ENCODE measurements at regions not wholly inside any gene's neighbourhood (a gene's known extent, or its start where the extent isn't known, plus 50 kb on each side); places are given as distances from the start of the nearest gene placed in this dataset.

- no peaks in the 10 kb centered on the region for H3K27me3 ChIP-seq (ENCODE audit: control insufficient read depth, insufficient read depth, low read length)
- no peak overlapping the region for H3K4me3 ChIP-seq (ENCODE audit: insufficient read depth, low read depth, low read length)
- no peaks in the 10 kb centered on the region for H3K36me3 ChIP-seq (replicated peaks; ENCODE audit: control insufficient read depth, insufficient read depth, low read length)
- DNase-seq, result no peak
These were observed 92.8 kb upstream of the DCBLD2 start for GRCh38 chr3:98994128-98994762.

GRCh38 chr3:98991393-98991792 lies 89.9 kb upstream of the DCBLD2 start:
- no peak for DNase-seq
- Histone ChIP-seq H3K36me3 (replicated peaks; ENCODE audit: control insufficient read depth, insufficient read depth, low read length) (no peaks in the 10 kb centered on the region), H3K4me3 (ENCODE audit: insufficient read depth, low read depth, low read length) (no peak overlapping the region), H3K27me3 (ENCODE audit: control insufficient read depth, insufficient read depth, low read length) (no peaks in the 10 kb centered on the region)

- no peak for DNase-seq
- Histone ChIP-seq H3K4me3 (ENCODE audit: insufficient read depth, low read depth, low read length) (no peak overlapping the region), H3K27me3 (ENCODE audit: control insufficient read depth, insufficient read depth, low read length) (no peaks in the 10 kb centered on the region), H3K36me3 (replicated peaks; ENCODE audit: control insufficient read depth, insufficient read depth, low read length) (no peaks in the 10 kb centered on the region)
These were observed 89.2 kb upstream of the DCBLD2 start for GRCh38 chr3:98990657-98991056.

DNA sequence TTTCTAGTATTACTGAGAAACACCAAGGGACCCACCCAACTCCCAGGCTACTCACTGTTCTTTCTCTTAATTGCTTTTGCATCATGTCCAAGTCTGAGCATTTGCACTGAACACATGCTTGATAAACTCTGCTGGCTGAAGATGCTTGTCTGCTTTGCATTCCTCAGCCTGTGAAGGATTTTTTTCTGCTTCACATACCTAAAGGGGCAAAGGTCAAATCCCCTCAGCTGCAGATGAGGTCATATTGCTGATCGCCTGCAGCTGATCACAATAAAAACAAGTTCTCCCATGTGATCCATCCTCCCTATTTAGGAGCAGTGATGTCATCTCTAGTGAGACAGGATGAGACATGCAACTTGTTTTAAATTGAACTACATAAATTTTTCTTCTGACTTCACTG lies 84.6 kb upstream of the DCBLD2 start:
- DNase-seq, result peak; percentile 24
- Histone ChIP-seq H3K4me3 (ENCODE audit: insufficient read depth, low read depth, low read length) (no peak overlapping the region), H3K36me3 (replicated peaks; ENCODE audit: control insufficient read depth, insufficient read depth, low read length) (no peaks in the 10 kb centered on the region), H3K27me3 (ENCODE audit: control insufficient read depth, insufficient read depth, low read length) (no peaks in the 10 kb centered on the region)

GRCh38 chr3:98985431-98985830 lies 83.9 kb upstream of the DCBLD2 start:
- H3K4me3 ChIP-seq (ENCODE audit: insufficient read depth, low read depth, low read length), result no peak overlapping the region
- no peak for DNase-seq
- H3K36me3 ChIP-seq (replicated peaks; ENCODE audit: control insufficient read depth, insufficient read depth, low read length), result no peaks in the 10 kb centered on the region
- H3K27me3 ChIP-seq (ENCODE audit: control insufficient read depth, insufficient read depth, low read length), result no peaks in the 10 kb centered on the region

- H3K4me3 ChIP-seq (ENCODE audit: insufficient read depth, low read depth, low read length), result no peak overlapping the region
- DNase-seq, result no peak
- H3K27me3 ChIP-seq (ENCODE audit: control insufficient read depth, insufficient read depth, low read length), result no peaks in the 10 kb centered on the region
- H3K36me3 ChIP-seq (replicated peaks; ENCODE audit: control insufficient read depth, insufficient read depth, low read length), result no peaks in the 10 kb centered on the region
These were observed 82.5 kb upstream of the DCBLD2 start for GRCh38 chr3:98984024-98984423.

DNA sequence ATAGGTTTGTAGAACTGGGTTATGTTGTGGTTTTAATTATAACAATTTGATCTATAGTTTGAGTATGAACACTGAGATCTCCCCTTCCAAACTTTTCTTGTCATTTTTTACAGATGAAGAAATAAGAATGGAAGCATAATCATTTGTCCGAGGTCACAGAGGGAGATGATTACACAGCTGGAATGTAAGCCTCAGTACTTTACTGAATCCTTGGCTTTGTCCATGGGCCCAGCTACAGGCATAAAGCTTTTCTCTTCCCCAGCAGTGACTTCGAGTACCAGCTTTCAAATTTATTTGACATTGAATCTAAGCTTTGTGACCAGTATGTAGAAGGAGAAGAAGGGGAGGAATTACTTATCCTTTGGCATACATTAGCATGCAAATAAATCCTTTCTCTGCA lies 80.9 kb upstream of the DCBLD2 start:
- Histone ChIP-seq H3K36me3 (replicated peaks; ENCODE audit: control insufficient read depth, insufficient read depth, low read length) (no peaks in the 10 kb centered on the region), H3K4me3 (ENCODE audit: insufficient read depth, low read depth, low read length) (no peak overlapping the region), H3K27me3 (ENCODE audit: control insufficient read depth, insufficient read depth, low read length) (no peaks in the 10 kb centered on the region)
- no peak for DNase-seq

- no peaks in the 10 kb centered on the region for H3K27me3 ChIP-seq (ENCODE audit: control insufficient read depth, insufficient read depth, low read length)
- no peak for DNase-seq
- no peaks in the 10 kb centered on the region for H3K36me3 ChIP-seq (replicated peaks; ENCODE audit: control insufficient read depth, insufficient read depth, low read length)
- no peak overlapping the region for H3K4me3 ChIP-seq (ENCODE audit: insufficient read depth, low read depth, low read length)
These were observed 79.6 kb upstream of the DCBLD2 start for GRCh38 chr3:98980915-98981596.

DNA sequence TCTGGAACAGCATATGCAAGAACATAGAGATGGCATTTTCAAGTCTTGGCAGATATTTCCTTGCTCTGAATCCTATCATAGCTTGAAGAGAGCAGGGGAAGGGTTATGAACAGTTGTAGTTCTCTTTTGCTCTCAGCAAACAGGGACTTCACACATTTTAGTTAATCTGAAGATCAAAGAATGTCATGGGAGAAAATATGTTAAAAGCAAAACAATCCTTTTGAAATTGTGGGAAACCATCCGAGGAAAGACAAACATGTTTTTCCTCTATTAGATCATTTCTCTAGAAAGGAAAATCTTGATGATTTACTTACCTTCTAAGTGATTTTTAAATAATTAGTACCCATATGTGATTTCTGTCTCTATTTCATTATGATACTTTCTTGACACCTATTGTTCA lies 77.8 kb upstream of the DCBLD2 start:
- no peak for DNase-seq
- no peak overlapping the region for H3K4me3 ChIP-seq (ENCODE audit: insufficient read depth, low read depth, low read length)
- H3K27me3 ChIP-seq (ENCODE audit: control insufficient read depth, insufficient read depth, low read length), result no peaks in the 10 kb centered on the region
- no peaks in the 10 kb centered on the region for H3K36me3 ChIP-seq (replicated peaks; ENCODE audit: control insufficient read depth, insufficient read depth, low read length)

- no peaks in the 10 kb centered on the region for H3K36me3 ChIP-seq (replicated peaks; ENCODE audit: control insufficient read depth, insufficient read depth, low read length)
- DNase-seq, result no peak
These were observed 76.7 kb upstream of the DCBLD2 start for GRCh38 chr3:98978068-98978811.

DNA sequence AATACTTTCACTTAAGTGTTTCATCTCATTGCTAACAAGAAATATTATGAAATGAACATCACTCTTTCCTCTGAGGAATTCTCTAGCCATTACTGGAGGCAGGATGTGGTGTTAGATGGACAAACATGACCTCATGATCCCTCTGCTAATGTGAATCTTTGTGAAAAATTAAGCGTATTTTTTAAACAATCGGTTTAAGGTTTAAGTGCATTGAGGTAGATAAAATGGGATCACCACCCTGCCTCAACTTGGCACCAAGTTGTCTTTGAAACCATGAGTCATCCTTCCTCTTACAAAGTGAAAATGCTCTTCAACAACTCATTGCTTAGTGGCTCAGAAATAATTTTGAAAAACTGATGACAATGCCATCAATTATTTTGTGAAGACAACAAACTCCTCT lies 76.0 kb upstream of the DCBLD2 start:
- H3K36me3 ChIP-seq (replicated peaks; ENCODE audit: control insufficient read depth, insufficient read depth, low read length), result no peaks in the 10 kb centered on the region
- no peaks in the 10 kb centered on the region for H3K27me3 ChIP-seq (ENCODE audit: control insufficient read depth, insufficient read depth, low read length)
- DNase-seq, result no peak
- no peak overlapping the region for H3K4me3 ChIP-seq (ENCODE audit: insufficient read depth, low read depth, low read length)

More at GRCh38 chr3:98978068-98978811, 76.7 kb upstream of the DCBLD2 start:
- no peak overlapping the region for H3K4me3 ChIP-seq (ENCODE audit: insufficient read depth, low read depth, low read length)
- no peaks in the 10 kb centered on the region for H3K27me3 ChIP-seq (ENCODE audit: control insufficient read depth, insufficient read depth, low read length)

- Histone ChIP-seq H3K4me3 (ENCODE audit: insufficient read depth, low read depth, low read length) (no peak overlapping the region), H3K36me3 (replicated peaks; ENCODE audit: control insufficient read depth, insufficient read depth, low read length) (no peaks in the 10 kb centered on the region), H3K27me3 (ENCODE audit: control insufficient read depth, insufficient read depth, low read length) (no peaks in the 10 kb centered on the region)
- DNase-seq, result no peak
These were observed 72.9 kb upstream of the DCBLD2 start for GRCh38 chr3:98974442-98974841.

DNA sequence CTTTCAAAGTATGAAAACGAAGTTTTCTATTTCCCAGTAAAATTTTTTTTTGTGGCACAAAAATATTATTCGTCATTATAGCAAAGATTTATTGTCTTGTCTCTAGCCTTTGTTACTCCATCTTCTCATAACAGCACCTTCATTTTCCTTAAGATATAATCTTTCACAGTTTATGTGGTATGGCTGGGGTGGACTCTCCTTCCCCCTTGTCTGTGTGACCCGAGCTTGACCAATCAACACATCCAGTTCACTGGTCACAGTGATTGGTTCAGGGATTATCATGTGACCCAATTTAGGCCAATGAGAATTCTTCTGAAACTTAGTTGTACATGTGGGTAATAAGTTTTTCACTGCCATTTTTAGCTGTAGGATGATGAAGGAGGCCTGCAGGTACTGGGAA lies 71.2 kb upstream of the DCBLD2 start:
- Histone ChIP-seq H3K36me3 (replicated peaks; ENCODE audit: control insufficient read depth, insufficient read depth, low read length) (no peaks in the 10 kb centered on the region), H3K27me3 (ENCODE audit: control insufficient read depth, insufficient read depth, low read length) (no peaks in the 10 kb centered on the region), H3K4me3 (ENCODE audit: insufficient read depth, low read depth, low read length) (no peak overlapping the region)
- DNase-seq, result no peak

DNA sequence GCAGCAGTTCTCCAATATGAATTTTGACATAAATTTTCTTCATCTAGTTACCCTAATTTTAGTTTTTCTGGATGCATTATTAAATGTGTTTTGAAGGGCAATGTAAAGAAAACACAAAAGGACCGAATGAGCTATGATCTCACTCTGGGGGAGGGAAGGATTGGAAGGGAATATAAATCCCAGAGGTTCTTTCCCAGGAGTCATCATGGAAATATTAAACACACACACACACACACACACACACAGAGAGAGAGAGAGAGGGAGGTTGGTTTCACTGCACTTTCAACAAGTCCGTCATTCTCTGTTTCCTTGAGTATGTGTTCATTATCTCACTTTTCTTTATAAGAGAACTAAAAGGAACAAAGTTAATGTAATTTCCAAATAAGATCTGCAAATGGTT lies 70.7 kb upstream of the DCBLD2 start:
- Histone ChIP-seq H3K36me3 (replicated peaks; ENCODE audit: control insufficient read depth, insufficient read depth, low read length) (no peaks in the 10 kb centered on the region), H3K27me3 (ENCODE audit: control insufficient read depth, insufficient read depth, low read length) (no peaks in the 10 kb centered on the region), H3K4me3 (ENCODE audit: insufficient read depth, low read depth, low read length) (no peak overlapping the region)
- no peak for DNase-seq

DNA sequence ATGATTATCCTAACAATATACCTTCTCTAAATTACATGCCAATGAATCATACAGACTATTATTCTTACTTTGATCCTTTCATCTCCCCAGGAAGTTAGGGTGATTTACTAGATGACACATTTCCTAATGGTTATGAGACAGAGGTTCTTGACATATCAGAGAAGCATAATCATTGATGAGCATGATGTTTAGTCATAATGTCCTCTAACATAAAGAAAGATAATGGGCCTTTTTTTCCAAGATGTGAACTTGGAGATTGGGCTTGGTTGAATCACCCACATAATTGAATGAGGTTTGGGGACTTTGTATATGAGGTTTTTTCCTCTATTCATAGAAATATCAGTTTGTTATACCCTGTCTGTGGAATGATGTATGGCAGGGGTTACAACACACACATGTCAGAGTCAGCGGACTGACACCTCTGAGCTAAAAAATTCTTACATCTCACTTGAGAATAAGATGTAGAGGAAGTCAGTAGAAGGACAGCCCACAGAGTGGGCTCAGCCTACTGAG lies 69.7 kb upstream of the DCBLD2 start:
- no peak for DNase-seq
- no peaks in the 10 kb centered on the region for H3K27me3 ChIP-seq (ENCODE audit: control insufficient read depth, insufficient read depth, low read length)
- H3K36me3 ChIP-seq (replicated peaks; ENCODE audit: control insufficient read depth, insufficient read depth, low read length), result no peaks in the 10 kb centered on the region
- no peak overlapping the region for H3K4me3 ChIP-seq (ENCODE audit: insufficient read depth, low read depth, low read length)
